Caco-2 (cell line): ENCODE measurements at regions not wholly inside any gene's neighbourhood (a gene's known extent, or its start where the extent isn't known, plus 50 kb on each side); places are given as distances from the start of the nearest gene placed in this dataset.
A peak's percentile ranks its signal among the peaks of the same experiment; 100 is the strongest.

Experiments
- BruUV-seq: library from RNA; stranded (reverse); fragments of 400-500 nt; replicated peaks from 2 replicates; lab custom pipeline; 2021; lab: Mats Ljungman, UMichigan
- CTCF ChIA-PET: fragments of 300-600 bp; sonication (Branson Sonifier 250); formaldehyde crosslinking; loops from one replicate; lab custom pipeline; 2022; ENCODE audit warnings: antibody characterized with exemption; lab: Charles Lee
- POLR2A ChIA-PET: fragments of 300-600 bp; sonication (Branson Sonifier 250); formaldehyde crosslinking; loops from one replicate; lab custom pipeline; 2022; ENCODE audit warnings: antibody characterized with exemption; lab: Charles Lee
- DNase-seq, 2 experiments: peaks; one replicate each; pipeline versions ENCODE4 v3.0.0 to v3.0.0-alpha.2; 2020 to 2022
- H3K27me3 ChIP-seq: replicated peaks from 2 replicates; pipeline ENCODE4 v1.6.0; 2011; ENCODE audit warnings: low read length; ENCODE audit not compliant: control insufficient read depth, insufficient read depth
- H3K36me3 ChIP-seq: 2 replicates; pipeline ENCODE4 v1.5.1; 2011; ENCODE audit warnings: low read length; ENCODE audit not compliant: control insufficient read depth, insufficient read depth
- H3K4me1 ChIP-seq: fragments of 250-450 bp; sonication (Bioruptor Pico); 2 replicates; pipeline ENCODE4 v1.5.1; 2020; ENCODE audit warnings: mild to moderate bottlenecking
- H3K4me3 ChIP-seq: 2 replicates; pipeline ENCODE4 v1.5.1; 2011; ENCODE audit warnings: low read depth, mild to moderate bottlenecking, control low read depth, low read length
- H3K9me3 ChIP-seq: fragments of 250-450 bp; sonication (Bioruptor Pico); 2 replicates; pipeline ENCODE4 v1.5.1; 2020; ENCODE audit warnings: mild to moderate bottlenecking, moderate library complexity
- H3K27ac Mint-ChIP-seq: one replicate; pipeline ENCODE4 v1.8.0; 2022; ENCODE audit warnings: mixed read lengths; ENCODE audit not compliant: unreplicated experiment
- H3K27me3 Mint-ChIP-seq: one replicate; pipeline ENCODE4 v1.8.0; 2022; ENCODE audit warnings: mixed read lengths; ENCODE audit not compliant: insufficient read depth, unreplicated experiment
- H3K36me3 Mint-ChIP-seq: one replicate; pipeline ENCODE4 v1.8.0; 2022; ENCODE audit warnings: mild to moderate bottlenecking, mixed read lengths; ENCODE audit not compliant: insufficient read depth, unreplicated experiment
- H3K4me1 Mint-ChIP-seq: one replicate; pipeline ENCODE4 v1.8.0; 2022; ENCODE audit warnings: low read depth, mixed read lengths; ENCODE audit not compliant: unreplicated experiment
- H3K4me3 Mint-ChIP-seq: one replicate; pipeline ENCODE4 v1.8.0; 2022; ENCODE audit warnings: mild to moderate bottlenecking, moderate library complexity, mixed read lengths; ENCODE audit not compliant: unreplicated experiment
- H3K9me3 Mint-ChIP-seq: one replicate; pipeline ENCODE4 v1.8.0; 2022; ENCODE audit warnings: mixed read lengths; ENCODE audit not compliant: unreplicated experiment
- CTCF ChIP-seq, 2 experiments: fragments of 200-600 bp in 1 of 2; IDR thresholded peaks; 1 replicate in 1 of 2; 2 replicates in 1 of 2; pipeline versions ENCODE4 v1.5.1 to v1.8.0; 2011 to 2022; ENCODE audit warnings: antibody characterized with exemption in 1 of 2, control low read depth in 1 of 2, inconsistent platforms in 1 of 2, low read depth in 1 of 2, low read length in 1 of 2, mild to moderate bottlenecking in 1 of 2, moderate library complexity in 1 of 2; ENCODE audit not compliant: insufficient read depth in 1 of 2, severe bottlenecking in 1 of 2, unreplicated experiment in 1 of 2
- intact Hi-C: fragments of 100-400 bp; cut with micrococcal nuclease; formaldehyde crosslinking; loops from one replicate; pipeline ENCODE4 v1.10.0; 2022; ENCODE audit not compliant: unreplicated experiment

- ChIA-PET CTCF (no interaction called here), POLR2A (no interaction called here)
- Mint-ChIP-seq H3K27me3 (peaks cover 11% of the 10 kb centered on the region), H3K4me3 (no peak overlapping the region), H3K9me3 (no peaks in the 10 kb centered on the region), H3K36me3 (no peaks in the 10 kb centered on the region), H3K27ac (no peak overlapping the region), H3K4me1 (no peaks in the 10 kb centered on the region)
- no peak for TF ChIP-seq CTCF (IDR thresholded peaks at IDR 0.05; ENCODE audit: insufficient read depth in 1 of 2, low read depth in 1 of 2, low read length in 1 of 2, severe bottlenecking in 1 of 2, unreplicated experiment in 1 of 2)
- DNase-seq = no peak
- no TSS peak for BruUV-seq
- Histone ChIP-seq H3K27me3 (no peaks in the 10 kb centered on the region), H3K4me1 (no peaks in the 10 kb centered on the region), H3K4me3 (no peak overlapping the region), H3K9me3 (no peaks in the 10 kb centered on the region), H3K36me3 (no peaks in the 10 kb centered on the region)
- intact Hi-C loops = no loop called here
These were observed 413.8 kb upstream of the MEX3C start for GRCh38 chr18:51611326-51611725.

GRCh38 chr18:51614033-51614432 lies 416.6 kb upstream of the MEX3C start:
- no TSS peak for BruUV-seq
- Histone ChIP-seq H3K4me3 (no peak overlapping the region), H3K36me3 (no peaks in the 10 kb centered on the region), H3K27me3 (no peaks in the 10 kb centered on the region), H3K4me1 (no peaks in the 10 kb centered on the region), H3K9me3 (no peaks in the 10 kb centered on the region)
- TF ChIP-seq CTCF (IDR thresholded peaks at IDR 0.05; ENCODE audit: insufficient read depth in 1 of 2, low read depth in 1 of 2, low read length in 1 of 2, severe bottlenecking in 1 of 2, unreplicated experiment in 1 of 2) = no peak
- no peak overlapping the region for H3K27ac Mint-ChIP-seq
- POLR2A ChIA-PET = no interaction called here
- CTCF ChIA-PET = no interaction called here
- H3K9me3 Mint-ChIP-seq = no peaks in the 10 kb centered on the region
- H3K36me3 Mint-ChIP-seq = no peaks in the 10 kb centered on the region
- intact Hi-C loops = no loop called here
- DNase-seq = peak; percentile 1 to 38
- H3K4me1 Mint-ChIP-seq = no peaks in the 10 kb centered on the region
- H3K4me3 Mint-ChIP-seq = no peak overlapping the region
- H3K27me3 Mint-ChIP-seq = peaks cover 11% of the 10 kb centered on the region

DNA sequence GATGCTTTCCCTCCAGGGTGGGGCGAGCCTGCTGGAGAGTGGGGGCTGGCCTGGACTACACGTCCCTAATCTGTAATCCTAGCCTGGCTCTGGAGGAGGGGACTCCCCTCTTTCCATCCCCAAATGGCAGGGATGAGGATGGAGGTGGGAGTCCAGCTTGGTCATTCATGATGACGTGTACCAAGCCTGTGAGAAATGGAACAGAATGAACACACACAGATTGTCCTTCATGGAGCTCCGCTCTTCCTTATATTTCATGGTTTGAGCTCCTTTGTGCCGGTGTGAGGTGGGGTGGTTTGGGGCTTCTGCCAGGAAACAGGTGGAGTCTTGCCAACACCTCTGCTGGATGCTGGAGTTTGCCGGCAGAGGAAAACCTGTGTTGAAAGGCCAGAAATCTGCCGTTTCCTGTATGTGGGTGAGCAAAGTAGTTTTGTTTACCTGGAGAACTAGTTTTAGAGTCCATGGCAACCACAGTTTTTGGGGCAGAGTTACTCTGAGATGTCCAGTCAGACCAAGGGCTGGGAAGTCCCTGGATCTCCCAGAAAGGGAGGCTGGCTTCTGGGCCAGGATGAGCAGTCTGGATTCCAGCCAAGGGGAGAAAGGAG lies 417.6 kb upstream of the MEX3C start:
- Histone ChIP-seq H3K27me3 (no peaks in the 10 kb centered on the region), H3K36me3 (no peaks in the 10 kb centered on the region), H3K4me3 (no peak overlapping the region), H3K4me1 (no peaks in the 10 kb centered on the region), H3K9me3 (no peaks in the 10 kb centered on the region)
- no peak overlapping the region for H3K4me3 Mint-ChIP-seq
- H3K27ac Mint-ChIP-seq = no peak overlapping the region
- intact Hi-C loops = no loop called here
- no peaks in the 10 kb centered on the region for H3K9me3 Mint-ChIP-seq
- no peaks in the 10 kb centered on the region for H3K36me3 Mint-ChIP-seq
- ChIA-PET CTCF (no interaction called here), POLR2A (no interaction called here)
- H3K27me3 Mint-ChIP-seq = peaks cover 7% of the 10 kb centered on the region
- DNase-seq = no peak
- no peaks in the 10 kb centered on the region for H3K4me1 Mint-ChIP-seq
- TF ChIP-seq CTCF (IDR thresholded peaks at IDR 0.05; ENCODE audit: insufficient read depth in 1 of 2, low read depth in 1 of 2, low read length in 1 of 2, severe bottlenecking in 1 of 2, unreplicated experiment in 1 of 2) = no peak
- no TSS peak for BruUV-seq
